VCaP (cell line): ENCODE measurements at regions not wholly inside any gene's neighbourhood (a gene's known extent, or its start where the extent isn't known, plus 50 kb on each side); places are given as distances from the start of the nearest gene placed in this dataset.

Experiments
- H3K27ac ChIP-seq: fragments of 450-650 bp; 2 replicates; pipeline ENCODE4 v1.5.1; 2017
- CTCF ChIP-seq: fragments of 450-650 bp; conservative IDR thresholded peaks from 2 replicates; pipeline ENCODE4 v1.5.1; 2017; ENCODE audit warnings: mild to moderate bottlenecking, moderate library complexity

GRCh38 chr13:100881291-100881864, 206.8 kb upstream of the TMTC4 start:
- no peak for TF ChIP-seq CTCF
- H3K27ac ChIP-seq, result no peak overlapping the region

GRCh38 chr13:100880166-100880565, 205.6 kb upstream of the TMTC4 start:
- no peak for TF ChIP-seq CTCF

GRCh38 chr13:100879255-100879654, 204.7 kb upstream of the TMTC4 start:
- no peak for TF ChIP-seq CTCF

More at GRCh38 chr13:100880166-100880565, 205.6 kb upstream of the TMTC4 start:
- H3K27ac ChIP-seq, result no peak overlapping the region

GRCh38 chr13:100876044-100876403, 201.4 kb upstream of the TMTC4 start:
- no peak for TF ChIP-seq CTCF
- no peak overlapping the region for H3K27ac ChIP-seq

More at GRCh38 chr13:100879255-100879654, 204.7 kb upstream of the TMTC4 start:
- H3K27ac ChIP-seq, result no peak overlapping the region

GRCh38 chr13:100875392-100876043, 200.9 kb upstream of the TMTC4 start:
- TF ChIP-seq CTCF, result no peak
- H3K27ac ChIP-seq, result no peak overlapping the region

- H3K27ac ChIP-seq, result no peak overlapping the region
- no peak for TF ChIP-seq CTCF
Observed at GRCh38 chr13:100872761-100873160, 198.2 kb upstream of the TMTC4 start.

- TF ChIP-seq CTCF, result no peak
- peak overlapping the region; percentile 29 for H3K27ac ChIP-seq
Observed at GRCh38 chr13:100870898-100871297, 196.3 kb upstream of the TMTC4 start.
